ENCODE measurements at regions not wholly inside any gene's neighbourhood (a gene's known extent, or its start where the extent isn't known, plus 50 kb on each side); places are given as distances from the start of the nearest gene placed in this dataset.

DNA sequence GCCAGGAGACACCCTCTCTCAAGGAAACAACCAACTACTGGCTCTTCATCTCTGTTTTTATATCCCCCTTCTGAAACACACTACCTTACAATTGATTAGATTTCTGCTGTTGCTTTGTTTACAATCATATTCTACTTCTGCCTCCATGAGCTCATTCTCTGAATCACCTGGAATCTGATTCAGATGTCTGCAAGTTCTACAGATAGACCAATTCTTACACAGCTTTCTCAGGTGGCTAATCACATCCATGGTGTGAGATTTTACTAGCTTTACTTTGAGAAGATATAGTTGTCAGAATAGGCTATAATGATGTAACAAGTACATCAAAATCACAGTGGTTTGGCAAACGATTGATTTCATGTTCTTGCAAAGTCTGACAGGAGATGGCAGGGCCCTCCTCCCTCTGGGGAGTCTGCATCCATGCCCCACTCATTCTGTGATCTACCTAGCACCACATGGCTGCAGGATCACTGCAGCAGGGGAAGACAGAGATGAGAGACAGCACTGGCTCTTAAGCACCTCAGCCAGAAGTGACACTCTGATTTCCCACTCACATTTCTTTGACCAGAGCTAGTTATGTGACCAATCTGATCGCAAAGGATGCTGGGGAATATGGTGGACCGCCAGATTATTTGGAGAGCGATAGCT, 243.7 kb downstream of the FOXO1 start:
- no peaks in the 10 kb centered on the region for H3K9me3 ChIP-seq
- H3K36me3 ChIP-seq, result no peaks in the 10 kb centered on the region
- no peak overlapping the region for H3K4me3 ChIP-seq
- WGBS, result 89% methylated on average over 4 of the region's 4 CpGs
- H3K27me3 ChIP-seq (replicated peaks; ENCODE audit: insufficient read depth), result no peaks in the 10 kb centered on the region
- no peak for DNase-seq (ENCODE audit: low spot score)
- H3K27ac ChIP-seq, result no peak overlapping the region
- intact Hi-C loops (cut with DNase I), result no loop called here
- no peak for TF ChIP-seq POLR2A (IDR thresholded peaks at IDR 0.05)
- TF ChIP-seq CTCF (IDR thresholded peaks at IDR 0.05), result no peak
- TF ChIP-seq POLR2AphosphoS5 (IDR thresholded peaks at IDR 0.05), result no peak
- no peaks in the 10 kb centered on the region for H3K4me1 ChIP-seq (replicated peaks)

GRCh38 chr13:40428354-40428753, 238.1 kb downstream of the FOXO1 start:
- Histone ChIP-seq H3K4me1 (replicated peaks) (no peaks in the 10 kb centered on the region), H3K27ac (no peak overlapping the region), H3K4me3 (no peak overlapping the region), H3K27me3 (replicated peaks; ENCODE audit: insufficient read depth) (no peaks in the 10 kb centered on the region), H3K36me3 (no peaks in the 10 kb centered on the region), H3K9me3 (no peaks in the 10 kb centered on the region)
- intact Hi-C loops (cut with DNase I), result no loop called here
- no peak for TF ChIP-seq CTCF (IDR thresholded peaks at IDR 0.05)
- no peak for TF ChIP-seq POLR2AphosphoS5 (IDR thresholded peaks at IDR 0.05)
- no peak for TF ChIP-seq POLR2A (IDR thresholded peaks at IDR 0.05)
- no peak for DNase-seq (ENCODE audit: low spot score)
- WGBS, result 96% methylated on average over 1 of the region's 1 CpG

DNA sequence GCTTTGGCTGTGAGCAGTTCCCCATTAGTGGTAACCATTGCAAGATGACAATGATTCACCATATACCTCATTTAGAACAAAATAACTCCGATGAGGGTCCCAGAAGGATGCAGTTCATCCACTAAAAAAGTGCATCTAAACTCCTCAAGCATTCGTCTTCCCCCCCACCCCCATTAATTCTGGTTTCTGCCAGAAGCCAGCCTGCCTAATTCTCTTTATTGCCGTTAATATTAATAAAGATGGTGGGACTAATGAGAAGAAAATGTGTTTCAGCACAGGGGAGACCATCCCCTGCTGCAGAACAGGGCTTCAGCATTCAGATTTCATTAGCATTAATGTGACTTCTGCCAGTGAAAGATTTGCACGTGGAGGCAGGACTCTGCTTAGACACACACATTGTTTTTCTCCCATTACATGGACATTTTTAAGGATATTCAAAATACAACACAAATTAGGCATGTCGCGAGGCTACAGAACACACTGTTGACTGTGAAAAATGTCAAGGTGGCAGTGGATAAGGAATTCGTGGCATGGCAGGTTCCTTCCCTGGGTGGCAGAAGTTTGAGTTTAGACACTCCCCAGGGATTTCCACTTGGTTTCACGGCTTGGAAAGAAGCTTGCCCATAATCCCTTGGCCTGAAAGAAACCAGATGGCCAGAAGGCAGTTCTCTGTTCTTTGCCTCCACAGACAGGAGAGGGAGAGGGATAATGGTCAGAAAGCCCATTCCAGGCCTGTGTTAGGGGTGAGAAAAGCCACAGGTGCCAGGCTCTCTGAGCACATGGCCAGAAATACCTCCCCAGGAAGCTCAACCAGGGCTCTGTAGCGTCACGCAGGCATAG, 236.5 kb downstream of the FOXO1 start:
- H3K27ac ChIP-seq, result no peak overlapping the region
- no peaks in the 10 kb centered on the region for H3K4me1 ChIP-seq (replicated peaks)
- H3K27me3 ChIP-seq (replicated peaks; ENCODE audit: insufficient read depth), result no peaks in the 10 kb centered on the region
- 90% methylated on average over 10 of the region's 10 CpGs for WGBS
- intact Hi-C loops (cut with DNase I), result no loop called here
- no peaks in the 10 kb centered on the region for H3K36me3 ChIP-seq
- no peak for TF ChIP-seq POLR2A (IDR thresholded peaks at IDR 0.05)
- TF ChIP-seq POLR2AphosphoS5 (IDR thresholded peaks at IDR 0.05), result no peak
- TF ChIP-seq CTCF (IDR thresholded peaks at IDR 0.05), result no peak
- no peaks in the 10 kb centered on the region for H3K9me3 ChIP-seq
- H3K4me3 ChIP-seq, result no peak overlapping the region
- no peak for DNase-seq (ENCODE audit: low spot score)

DNA sequence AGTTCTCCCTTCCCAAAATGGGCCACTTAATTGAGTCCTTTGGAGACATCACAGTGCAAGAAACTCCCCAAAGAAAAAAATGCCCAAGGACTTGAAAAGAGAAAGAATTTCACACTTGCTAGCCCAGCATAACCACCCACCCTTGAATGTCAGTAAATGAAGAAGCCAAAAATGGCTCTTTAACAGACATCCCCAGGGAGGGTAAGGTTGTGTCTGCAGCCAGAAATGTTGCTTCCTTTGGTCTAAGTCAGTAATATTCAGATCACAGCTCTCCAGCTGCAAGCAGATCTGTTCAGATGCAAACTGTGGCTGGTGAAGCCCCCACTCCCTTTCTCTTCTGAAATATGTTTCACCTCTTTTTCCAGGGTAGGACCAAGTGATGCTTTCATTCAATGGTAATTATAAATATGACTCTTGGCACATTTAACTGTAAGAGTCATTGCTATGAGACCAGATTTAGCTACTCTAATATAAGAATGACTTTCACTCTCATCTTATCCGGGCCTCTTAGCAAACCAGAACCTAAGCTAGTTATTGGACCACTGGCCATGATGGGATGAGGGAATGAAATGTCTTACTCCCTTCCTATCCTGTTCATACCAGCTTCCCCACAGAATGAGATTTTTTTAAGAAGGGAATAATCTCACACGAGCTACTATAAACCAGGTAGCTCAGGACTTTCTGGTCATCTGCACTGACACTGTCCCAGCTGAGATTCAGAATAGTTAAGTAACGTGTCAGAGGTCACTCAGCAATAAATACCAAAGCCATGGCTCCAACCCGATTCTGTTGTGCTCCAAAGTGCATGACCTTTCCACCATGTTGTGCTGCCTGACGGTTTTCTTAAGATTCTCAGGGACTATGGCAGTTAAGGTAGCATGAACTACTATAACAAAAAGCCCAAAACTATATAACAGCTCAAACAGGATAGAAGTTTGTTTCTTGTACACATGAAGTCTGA, 234.1 kb downstream of the FOXO1 start:
- H3K9me3 ChIP-seq, result no peaks in the 10 kb centered on the region
- no peaks in the 10 kb centered on the region for H3K36me3 ChIP-seq
- 74% methylated on average over 5 of the region's 5 CpGs for WGBS
- intact Hi-C loops (cut with DNase I), result no loop called here
- no peak for DNase-seq (ENCODE audit: low spot score)
- no peaks in the 10 kb centered on the region for H3K27me3 ChIP-seq (replicated peaks; ENCODE audit: insufficient read depth)
- TF ChIP-seq CTCF (IDR thresholded peaks at IDR 0.05) (no peak), POLR2A (IDR thresholded peaks at IDR 0.05) (no peak), POLR2AphosphoS5 (IDR thresholded peaks at IDR 0.05) (no peak)
- no peak overlapping the region for H3K4me3 ChIP-seq
- no peaks in the 10 kb centered on the region for H3K4me1 ChIP-seq (replicated peaks)
- no peak overlapping the region for H3K27ac ChIP-seq
